ENCODE measurements at regions not wholly inside any gene's neighbourhood (a gene's known extent, or its start where the extent isn't known, plus 50 kb on each side); places are given as distances from the start of the nearest gene placed in this dataset.

DNA sequence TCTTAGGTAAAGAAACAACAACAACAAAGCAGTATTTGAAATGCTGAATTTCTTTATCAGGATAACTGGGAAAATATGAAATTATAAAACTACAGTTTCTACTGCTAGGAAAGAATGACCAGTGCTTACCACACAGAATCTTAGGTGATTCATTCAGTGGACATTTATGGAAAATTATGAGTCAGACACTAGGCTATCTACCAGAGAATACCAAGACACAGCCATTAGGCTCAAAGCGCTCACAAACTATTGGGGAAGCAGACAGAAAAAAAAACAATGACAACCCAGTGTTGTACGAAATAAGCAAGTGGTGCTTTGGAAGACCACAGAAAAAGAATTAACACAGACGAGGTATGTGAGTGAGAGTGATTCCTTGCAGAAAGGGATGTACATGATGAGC lies 1019.5 kb downstream of the PCDH9 start:
- intact Hi-C loops (cut with DNase I) = no loop called here
- Histone ChIP-seq H3K27ac (no peak overlapping the region), H3K4me3 (no peak overlapping the region), H3K4me1 (replicated peaks in 1 of 2) (no peaks in the 10 kb centered on the region), H3K9me3 (replicated peaks in 1 of 3) (no peaks in the 10 kb centered on the region), H3K27me3 (no peaks in the 10 kb centered on the region), H3K36me3 (replicated peaks in 1 of 2) (no peaks in the 10 kb centered on the region)
- no peak for DNase-seq
- TF ChIP-seq, protein P1, sequence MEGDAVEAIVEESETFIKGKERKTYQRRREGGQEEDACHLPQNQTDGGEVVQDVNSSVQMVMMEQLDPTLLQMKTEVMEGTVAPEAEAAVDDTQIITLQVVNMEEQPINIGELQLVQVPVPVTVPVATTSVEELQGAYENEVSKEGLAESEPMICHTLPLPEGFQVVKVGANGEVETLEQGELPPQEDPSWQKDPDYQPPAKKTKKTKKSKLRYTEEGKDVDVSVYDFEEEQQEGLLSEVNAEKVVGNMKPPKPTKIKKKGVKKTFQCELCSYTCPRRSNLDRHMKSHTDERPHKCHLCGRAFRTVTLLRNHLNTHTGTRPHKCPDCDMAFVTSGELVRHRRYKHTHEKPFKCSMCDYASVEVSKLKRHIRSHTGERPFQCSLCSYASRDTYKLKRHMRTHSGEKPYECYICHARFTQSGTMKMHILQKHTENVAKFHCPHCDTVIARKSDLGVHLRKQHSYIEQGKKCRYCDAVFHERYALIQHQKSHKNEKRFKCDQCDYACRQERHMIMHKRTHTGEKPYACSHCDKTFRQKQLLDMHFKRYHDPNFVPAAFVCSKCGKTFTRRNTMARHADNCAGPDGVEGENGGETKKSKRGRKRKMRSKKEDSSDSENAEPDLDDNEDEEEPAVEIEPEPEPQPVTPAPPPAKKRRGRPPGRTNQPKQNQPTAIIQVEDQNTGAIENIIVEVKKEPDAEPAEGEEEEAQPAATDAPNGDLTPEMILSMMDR (IDR thresholded peaks at IDR 0.05) = no peak
- no peak for TF ChIP-seq POLR2A (IDR thresholded peaks at IDR 0.05)
- 67 to 80% (median 73%) methylated on average over 3 of the region's 3 CpGs for WGBS, 4 donors

DNA sequence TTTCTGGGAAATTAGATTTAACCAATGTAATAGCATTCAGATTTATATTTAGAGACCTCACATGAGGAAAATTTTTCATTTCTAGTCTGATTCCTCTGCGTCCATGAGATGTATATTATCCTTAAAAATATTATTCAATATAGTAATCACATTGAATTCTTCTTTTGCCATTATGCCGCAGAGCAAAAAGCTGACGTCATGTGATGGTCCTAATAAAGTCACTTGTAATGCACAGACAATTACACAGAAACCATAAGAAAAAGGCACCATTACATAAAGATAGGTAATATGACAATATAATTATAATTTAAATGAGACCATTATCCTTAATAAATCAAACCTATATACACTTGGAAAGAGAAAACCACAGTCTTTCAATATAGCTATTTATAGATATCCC lies 1021.5 kb downstream of the PCDH9 start:
- Histone ChIP-seq H3K4me3 (no peak overlapping the region), H3K9me3 (replicated peaks in 1 of 3) (no peaks in the 10 kb centered on the region), H3K4me1 (replicated peaks in 1 of 2) (no peaks in the 10 kb centered on the region), H3K27me3 (no peaks in the 10 kb centered on the region), H3K36me3 (replicated peaks in 1 of 2) (no peaks in the 10 kb centered on the region), H3K27ac (no peak overlapping the region)
- WGBS, 4 donors = 60 to 63% (median 62%) methylated on average over 3 of the region's 3 CpGs
- intact Hi-C loops (cut with DNase I) = no loop called here
- TF ChIP-seq, protein P1 (IDR thresholded peaks at IDR 0.05) = no peak
- TF ChIP-seq POLR2A (IDR thresholded peaks at IDR 0.05) = no peak
- DNase-seq = no peak

DNA sequence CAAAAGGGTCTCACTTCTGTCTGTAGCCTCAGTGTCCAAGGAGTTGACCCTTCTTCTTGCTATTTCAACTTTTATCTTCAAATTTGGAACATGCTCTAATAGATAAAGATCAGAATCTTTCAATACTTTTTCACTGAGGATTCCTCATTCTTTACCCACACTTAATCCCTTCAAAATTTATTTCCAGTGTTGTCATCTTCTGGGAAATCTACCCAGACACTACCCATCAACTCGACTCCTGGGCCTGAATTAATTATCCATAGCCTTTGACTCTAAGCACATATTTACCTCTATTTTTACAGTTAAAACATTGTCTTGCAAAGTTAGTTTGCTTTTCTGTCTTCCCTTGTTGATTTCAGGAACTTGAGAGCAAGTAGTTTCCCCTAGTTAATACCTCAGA lies 1022.5 kb downstream of the PCDH9 start:
- H3K27ac ChIP-seq = no peak overlapping the region
- H3K4me1 ChIP-seq (replicated peaks in 1 of 2) = no peaks in the 10 kb centered on the region
- 46 to 59% (median 56%) methylated on average over 1 of the region's 1 CpG for WGBS, 4 donors
- intact Hi-C loops (cut with DNase I) = no loop called here
- DNase-seq = no peak
- no peaks in the 10 kb centered on the region for H3K27me3 ChIP-seq
- H3K4me3 ChIP-seq = no peak overlapping the region
- TF ChIP-seq, protein P1 (IDR thresholded peaks at IDR 0.05) = no peak
- no peak for TF ChIP-seq POLR2A (IDR thresholded peaks at IDR 0.05)
- no peaks in the 10 kb centered on the region for H3K36me3 ChIP-seq (replicated peaks in 1 of 2)
- no peaks in the 10 kb centered on the region for H3K9me3 ChIP-seq (replicated peaks in 1 of 3)

DNA sequence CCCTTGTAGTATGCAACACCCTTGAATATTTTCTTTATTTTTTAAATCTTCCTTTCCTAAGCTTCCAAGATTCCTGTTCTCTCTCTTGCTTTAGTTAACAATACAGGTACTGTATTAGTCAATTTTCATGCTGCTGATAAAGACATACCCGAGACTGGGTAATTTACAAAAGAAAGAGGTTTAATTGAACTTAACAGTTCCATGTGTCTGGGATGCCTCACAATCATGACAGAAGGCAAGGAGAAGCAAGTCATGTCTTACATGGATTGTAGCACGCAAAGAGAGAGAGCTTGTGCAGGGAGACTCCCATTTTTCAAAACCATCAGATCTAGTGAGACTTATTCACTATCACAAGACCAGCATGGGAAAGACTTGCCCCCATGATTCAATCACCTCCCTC lies 1024.3 kb downstream of the PCDH9 start:
- Histone ChIP-seq H3K4me3 (no peak overlapping the region), H3K36me3 (replicated peaks in 1 of 2) (no peaks in the 10 kb centered on the region), H3K4me1 (replicated peaks in 1 of 2) (no peaks in the 10 kb centered on the region), H3K9me3 (replicated peaks in 1 of 3) (no peaks in the 10 kb centered on the region), H3K27me3 (no peaks in the 10 kb centered on the region), H3K27ac (no peak overlapping the region)
- intact Hi-C loops (cut with DNase I) = no loop called here
- DNase-seq = no peak
- 25 to 37% (median 32%) methylated on average over 2 of the region's 2 CpGs for WGBS, 4 donors
- TF ChIP-seq POLR2A (IDR thresholded peaks at IDR 0.05) = no peak
- TF ChIP-seq, protein P1 (IDR thresholded peaks at IDR 0.05) = no peak
